PC-9 (cell line): ENCODE measurements at regions not wholly inside any gene's neighbourhood (a gene's known extent, or its start where the extent isn't known, plus 50 kb on each side); places are given as distances from the start of the nearest gene placed in this dataset.

Source experiments
- CTCF ChIP-seq: fragments of 200-600 bp; sonication (generic); conservative IDR thresholded peaks from 2 replicates; pipeline ENCODE4 v1.6.1; 2017; ENCODE audit warnings: mixed run types, antibody characterized with exemption, mild to moderate bottlenecking, moderate library complexity
- EZH2 ChIP-seq: fragments of 200-600 bp; sonication (generic); IDR thresholded peaks from 2 replicates; pipeline ENCODE4 v1.8.0; 2017; ENCODE audit warnings: antibody characterized with exemption, low read depth

GRCh38 chr10:1881636-1882035 lies 144.3 kb upstream of the ADARB2 start:
- TF ChIP-seq EZH2, result no peak
- TF ChIP-seq CTCF, result no peak
